ENCODE measurements at regions not wholly inside any gene's neighbourhood (a gene's known extent, or its start where the extent isn't known, plus 50 kb on each side); places are given as distances from the start of the nearest gene placed in this dataset.
"Not testable (repeated sequence)": the region's sequence is repeated elsewhere in the genome, so short reads cannot be mapped to it uniquely, and the experiment has no call there.

- DNase-seq (ENCODE audit: low read depth), result no peak
These were observed 130.3 kb upstream of the STARD13 start for GRCh38 chr13:33415822-33416221.

- DNase-seq (ENCODE audit: low read depth), result not testable (repeated sequence)
These were observed 132.8 kb upstream of the STARD13 start for GRCh38 chr13:33418224-33418953.

GRCh38 chr13:33420117-33420516 lies 134.6 kb upstream of the STARD13 start:
- DNase-seq (ENCODE audit: low read depth), result not testable (repeated sequence)

GRCh38 chr13:33426131-33426530 lies 140.6 kb upstream of the STARD13 start:
- DNase-seq (ENCODE audit: low read depth), result no peak

DNA sequence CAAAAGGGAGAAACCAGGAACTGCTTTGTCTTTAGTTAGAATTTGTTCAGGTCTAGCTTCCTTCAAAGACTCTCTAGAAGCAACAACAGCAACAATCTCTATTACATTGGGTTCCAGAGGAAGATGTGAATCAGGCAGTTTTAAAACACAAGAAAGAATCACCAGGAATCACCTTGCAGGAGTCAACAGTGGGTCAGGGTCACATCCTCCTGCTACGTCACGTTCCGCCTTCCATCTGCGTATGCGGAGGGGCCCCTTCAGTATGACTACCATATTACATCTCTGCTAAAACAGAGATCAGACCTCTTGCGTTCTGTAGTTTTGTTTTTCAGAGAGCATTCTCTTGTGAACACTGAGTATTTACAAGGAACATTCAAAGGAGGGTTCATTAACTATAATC lies 147.8 kb upstream of the STARD13 start:
- no peak for DNase-seq (ENCODE audit: low read depth)

DNA sequence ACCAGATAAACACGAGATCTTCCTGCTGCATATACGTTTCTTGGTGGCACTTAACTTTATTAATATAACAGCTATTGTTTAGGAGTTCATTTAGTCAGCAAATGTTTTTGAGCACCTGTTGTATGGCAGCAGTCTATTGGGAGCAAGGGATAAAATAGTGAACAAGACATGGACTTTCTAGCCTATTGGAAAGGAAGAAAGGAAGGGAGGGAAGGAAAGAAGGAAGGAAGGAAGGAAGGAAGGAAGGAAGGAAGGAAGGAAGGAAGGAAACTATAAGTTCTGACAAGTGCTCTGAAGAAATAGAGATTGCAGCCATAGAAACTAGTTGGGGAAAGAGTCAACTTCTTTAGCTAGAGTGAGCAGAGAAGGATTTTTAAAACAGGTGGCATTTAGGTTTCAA lies 149.1 kb upstream of the STARD13 start:
- DNase-seq (ENCODE audit: low read depth), result no peak

GRCh38 chr13:33435207-33435606 lies 149.7 kb upstream of the STARD13 start:
- no peak for DNase-seq (ENCODE audit: low read depth)

GRCh38 chr13:33438918-33439317 lies 153.4 kb upstream of the STARD13 start:
- DNase-seq (ENCODE audit: low read depth), result no peak

- no peak for DNase-seq (ENCODE audit: low read depth)
These were observed 155.5 kb upstream of the STARD13 start for GRCh38 chr13:33441015-33441414.

- no peak for DNase-seq (ENCODE audit: low read depth)
These were observed 159.5 kb upstream of the STARD13 start for GRCh38 chr13:33445024-33445423.

DNA sequence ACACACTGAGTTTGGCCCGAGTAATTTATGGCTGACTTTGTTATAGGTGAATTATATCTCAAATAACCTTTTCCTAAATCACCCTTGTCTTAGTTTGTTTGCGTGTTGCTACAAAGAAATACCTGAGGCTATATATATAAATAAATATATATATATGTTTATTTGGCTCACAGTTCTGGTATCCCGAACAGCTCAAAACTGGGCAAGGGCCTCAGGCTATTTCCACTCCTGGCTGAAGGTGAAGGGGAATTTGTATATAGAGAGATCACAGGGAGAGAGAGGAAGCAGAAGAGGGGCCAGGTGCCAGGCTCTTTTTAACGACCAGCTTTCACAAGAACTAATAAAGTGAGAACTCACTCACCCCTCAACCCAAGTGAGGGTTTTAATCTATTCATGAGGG lies 159.9 kb upstream of the STARD13 start:
- no peak for DNase-seq (ENCODE audit: low read depth)

GRCh38 chr13:33446821-33447725 lies 161.5 kb upstream of the STARD13 start:
- DNase-seq (ENCODE audit: low read depth), result peak; percentile 20

DNA sequence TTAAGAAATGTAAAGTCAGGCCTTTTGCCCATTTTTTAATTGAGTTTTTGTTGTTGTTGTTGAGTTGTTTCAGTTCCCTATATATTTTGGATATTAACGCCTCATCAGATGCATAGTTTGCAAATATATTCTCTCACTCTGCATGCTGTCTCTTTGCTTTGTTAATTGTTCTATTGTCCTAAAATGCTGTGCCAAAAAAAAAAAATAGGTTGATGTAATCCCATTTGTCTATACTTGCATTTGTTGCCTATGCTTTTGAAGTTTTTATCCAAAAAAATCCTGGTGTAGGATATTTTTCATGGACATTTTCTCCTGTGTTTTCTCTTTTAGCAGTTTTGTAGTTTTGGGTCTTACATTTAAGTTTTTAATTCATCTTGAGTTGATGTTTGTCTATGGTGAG lies 163.3 kb upstream of the STARD13 start:
- no peak for DNase-seq (ENCODE audit: low read depth)

DNA sequence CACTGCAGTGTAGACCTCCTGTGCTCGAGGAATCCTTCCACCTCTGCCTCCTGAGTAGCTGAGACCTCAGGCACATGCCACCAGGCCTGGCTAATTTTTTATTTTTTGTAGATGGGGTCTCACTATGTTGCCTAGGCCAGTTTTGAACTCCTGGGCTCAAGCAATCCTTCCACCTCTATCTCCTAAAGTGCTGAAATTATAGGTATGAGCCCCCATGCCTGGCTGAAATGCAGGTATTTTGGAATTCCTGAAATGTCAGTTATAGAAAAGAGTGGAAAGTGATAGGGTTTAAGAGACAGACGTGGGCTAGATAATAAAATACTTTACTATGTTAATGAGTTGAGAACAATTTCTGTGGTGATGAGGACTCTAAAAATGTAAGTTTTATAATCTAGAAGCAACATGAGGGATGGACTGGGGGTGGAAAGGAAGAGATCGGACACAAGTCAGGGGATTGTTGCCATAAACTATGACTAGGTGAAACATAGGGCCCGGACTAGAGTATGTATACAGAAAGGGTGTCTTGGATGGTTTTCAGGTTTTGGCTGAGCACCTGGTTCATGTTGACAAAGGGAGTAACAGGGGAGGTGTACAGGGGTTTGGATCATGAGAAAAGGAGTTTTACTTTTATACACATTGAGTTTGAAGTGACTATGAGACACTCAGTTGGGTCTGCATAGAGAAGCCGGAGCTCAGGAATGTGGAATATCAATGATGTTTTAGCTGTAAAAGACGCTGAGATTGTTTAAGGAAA lies 165.6 kb upstream of the STARD13 start:
- no peak for DNase-seq (ENCODE audit: low read depth)

GRCh38 chr13:33452873-33453517 lies 167.4 kb upstream of the STARD13 start:
- DNase-seq (ENCODE audit: low read depth), result no peak

GRCh38 chr13:33453936-33454335 lies 168.4 kb upstream of the STARD13 start:
- DNase-seq (ENCODE audit: low read depth), result no peak

DNA sequence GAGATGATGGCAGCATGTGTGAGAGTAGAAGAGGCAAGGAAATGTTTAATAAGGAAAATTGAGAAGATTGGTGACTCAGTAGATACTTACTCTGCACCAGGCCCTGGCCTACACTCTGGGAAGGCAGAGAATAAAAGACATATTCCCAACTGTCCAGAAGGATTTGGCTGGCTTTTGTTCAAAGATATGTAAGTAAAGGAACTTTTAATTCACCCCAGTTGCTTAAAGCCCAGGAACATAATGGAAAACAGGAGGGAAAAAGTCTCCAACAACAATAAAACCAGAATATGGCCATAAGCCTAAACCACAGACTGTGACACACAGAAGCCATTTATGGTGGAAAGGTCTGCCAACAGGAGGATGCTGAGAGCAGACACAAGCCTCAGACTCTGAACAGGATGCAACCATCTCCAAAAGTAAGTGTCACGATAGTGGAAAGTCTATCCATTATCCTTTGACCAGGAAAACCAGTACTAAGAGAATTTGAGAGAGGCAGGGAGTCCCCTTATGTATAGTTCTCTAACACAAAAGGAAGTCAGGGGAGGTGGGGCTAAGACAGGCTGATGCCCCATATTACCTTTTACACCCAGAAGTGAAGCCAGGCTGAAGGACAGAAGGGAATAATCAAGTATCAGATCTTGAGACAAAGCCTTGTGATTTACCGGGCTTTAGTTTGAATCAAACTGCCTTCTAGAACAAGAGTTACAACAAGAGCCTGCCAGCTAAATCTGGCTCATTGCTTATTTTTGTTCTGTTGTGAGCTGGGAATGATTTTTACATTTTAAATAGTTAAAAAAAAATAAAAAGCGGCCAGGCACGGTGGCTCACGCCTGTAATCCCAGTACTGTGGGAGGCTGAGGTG lies 169.5 kb upstream of the STARD13 start:
- DNase-seq (ENCODE audit: low read depth), result peak; percentile 86

- DNase-seq (ENCODE audit: low read depth), result no peak
These were observed 174.1 kb upstream of the STARD13 start for GRCh38 chr13:33459702-33460101.

GRCh38 chr13:33462109-33462508 lies 176.6 kb upstream of the STARD13 start:
- no peak for DNase-seq (ENCODE audit: low read depth)

- no peak for DNase-seq (ENCODE audit: low read depth)
These were observed 178.8 kb upstream of the STARD13 start for GRCh38 chr13:33464345-33464744.

DNA sequence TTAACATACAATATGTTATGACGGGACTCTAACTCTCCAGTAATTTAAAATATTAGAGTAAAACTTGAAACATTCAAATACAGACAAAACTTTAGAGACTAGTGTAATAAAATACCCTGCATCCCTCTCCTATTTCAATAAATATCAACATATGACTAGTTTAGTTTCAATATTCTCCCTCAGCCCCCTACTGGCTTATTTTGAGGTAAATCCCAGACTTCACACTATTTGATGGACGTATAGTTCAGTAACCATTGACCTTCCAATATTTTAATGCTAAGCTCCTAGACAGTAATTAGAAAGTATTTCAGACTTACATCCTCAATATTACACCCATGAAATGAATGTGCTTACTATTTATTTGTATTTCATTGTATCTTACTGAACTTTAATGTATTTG lies 180.7 kb upstream of the STARD13 start:
- no peak for DNase-seq (ENCODE audit: low read depth)

All from GM04504 (cell line).